ENCODE measurements at regions not wholly inside any gene's neighbourhood (a gene's known extent, or its start where the extent isn't known, plus 50 kb on each side); places are given as distances from the start of the nearest gene placed in this dataset.

GRCh38 chr4:34198966-34199365 is 2045.3 kb downstream of the ARAP2 start:
- TF ChIP-seq POLR2A (IDR thresholded peaks at IDR 0.05; ENCODE audit: low read depth, low read length), result no peak
- TF ChIP-seq TAF1 (IDR thresholded peaks at IDR 0.05; ENCODE audit: borderline replicate concordance, low read depth, low read length), result no peak
- TF ChIP-seq POLR2AphosphoS5 (IDR thresholded peaks at IDR 0.05; ENCODE audit: low read depth, low read length), result no peak
- DNase-seq (ENCODE audit: insufficient read length) (no peak), FAIRE-seq (no peak)

DNA sequence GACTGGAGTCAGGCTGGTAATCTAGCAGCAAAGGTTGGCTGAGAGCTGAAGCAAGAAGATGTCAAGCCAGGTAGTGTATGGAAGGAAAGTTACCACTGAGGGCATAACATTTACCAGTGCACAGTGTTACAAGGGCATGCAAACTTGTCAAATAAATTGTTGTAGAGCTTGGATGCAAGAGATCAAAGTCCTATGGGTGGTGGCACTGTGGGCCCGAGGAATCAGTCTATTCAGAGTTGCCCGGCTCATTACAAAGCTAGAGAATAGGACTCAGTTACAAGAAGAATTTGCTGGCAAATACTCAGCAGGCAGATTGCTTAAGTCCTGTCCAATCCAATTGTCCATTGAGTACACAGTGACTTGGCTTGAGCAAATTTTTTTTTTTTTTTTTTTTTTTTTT is 2043.8 kb downstream of the ARAP2 start:
- TF ChIP-seq POLR2A (IDR thresholded peaks at IDR 0.05; ENCODE audit: low read depth, low read length) (no peak), POLR2AphosphoS5 (IDR thresholded peaks at IDR 0.05; ENCODE audit: low read depth, low read length) (no peak), TAF1 (IDR thresholded peaks at IDR 0.05; ENCODE audit: borderline replicate concordance, low read depth, low read length) (no peak)
- DNase-seq (ENCODE audit: insufficient read length) (no peak), FAIRE-seq (no peak)

DNA sequence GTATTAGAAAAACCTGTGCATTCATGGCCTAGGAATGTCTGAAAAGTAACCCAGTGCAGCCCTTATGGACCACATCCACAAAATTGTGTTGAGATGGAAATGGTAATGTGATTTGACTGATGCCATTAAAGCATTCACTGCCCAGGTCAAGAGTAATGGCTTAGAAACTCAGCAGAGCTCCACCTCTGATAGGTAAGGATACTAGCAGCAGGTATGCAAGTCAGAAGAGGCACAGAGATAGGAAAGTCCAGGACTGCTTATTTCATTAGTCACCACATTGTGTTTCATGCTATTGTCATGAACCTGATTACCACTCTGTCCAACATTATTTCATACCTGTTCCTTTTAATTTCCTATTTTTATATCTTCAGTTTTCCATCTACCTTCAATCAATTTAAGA is 2042.2 kb downstream of the ARAP2 start:
- TF ChIP-seq TAF1 (IDR thresholded peaks at IDR 0.05; ENCODE audit: borderline replicate concordance, low read depth, low read length) (no peak), POLR2A (IDR thresholded peaks at IDR 0.05; ENCODE audit: low read depth, low read length) (no peak)
- DNase-seq (ENCODE audit: insufficient read length) (no peak), FAIRE-seq (no peak)

- FAIRE-seq (no peak), DNase-seq (ENCODE audit: insufficient read length) (no peak)
- TF ChIP-seq POLR2AphosphoS5 (IDR thresholded peaks at IDR 0.05; ENCODE audit: low read depth, low read length), result no peak
- no peak for TF ChIP-seq POLR2A (IDR thresholded peaks at IDR 0.05; ENCODE audit: low read depth, low read length)
- TF ChIP-seq TAF1 (IDR thresholded peaks at IDR 0.05; ENCODE audit: borderline replicate concordance, low read depth, low read length), result no peak
Measured at GRCh38 chr4:34220601-34221000, 2023.7 kb downstream of the ARAP2 start.

DNA sequence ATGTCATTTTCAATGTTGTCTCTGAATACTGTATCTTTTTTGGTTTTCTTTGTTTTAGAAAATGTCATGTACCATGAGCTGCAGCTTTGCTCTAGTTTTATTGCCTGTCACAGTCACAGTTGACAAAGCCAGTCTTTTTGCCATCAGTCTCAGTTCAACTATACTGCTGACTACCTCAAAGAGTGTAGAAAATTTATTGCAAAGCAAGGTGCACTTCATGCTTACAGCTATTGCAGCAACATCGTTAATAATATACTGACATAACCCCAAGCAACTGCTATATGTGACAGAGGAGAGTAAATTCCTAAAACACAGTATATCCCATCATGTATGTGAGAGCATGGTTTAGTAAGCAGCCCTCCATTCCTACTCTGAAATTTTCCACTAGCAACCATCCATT is 2022.3 kb downstream of the ARAP2 start:
- DNase-seq (ENCODE audit: insufficient read length) (no peak), FAIRE-seq (no peak)
- TF ChIP-seq TAF1 (IDR thresholded peaks at IDR 0.05; ENCODE audit: borderline replicate concordance, low read depth, low read length) (no peak), POLR2A (IDR thresholded peaks at IDR 0.05; ENCODE audit: low read depth, low read length) (no peak), POLR2AphosphoS5 (IDR thresholded peaks at IDR 0.05; ENCODE audit: low read depth, low read length) (no peak)

DNA sequence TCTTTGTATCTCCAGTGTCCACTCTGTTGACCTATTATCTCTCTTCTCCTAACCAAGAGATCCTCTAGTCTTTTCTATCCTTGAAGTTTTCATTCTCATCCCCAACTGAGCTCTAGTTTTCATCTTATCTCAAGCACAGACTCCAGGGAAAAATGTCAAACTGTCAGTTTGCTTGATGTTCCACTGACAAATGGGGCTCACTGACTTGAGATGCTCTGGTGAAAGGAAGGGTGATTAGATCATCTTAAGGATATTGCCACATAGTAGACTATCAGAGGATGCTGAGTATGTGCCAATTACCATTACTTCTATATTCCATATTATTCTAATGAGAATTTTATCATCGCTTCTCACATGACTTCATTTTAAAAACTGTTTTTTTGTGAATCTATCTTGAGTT is 2008.2 kb downstream of the ARAP2 start:
- no peak for DNase-seq (ENCODE audit: insufficient read length)
- no peak for TF ChIP-seq POLR2A (IDR thresholded peaks at IDR 0.05; ENCODE audit: low read depth, low read length)
- no peak for FAIRE-seq

DNA sequence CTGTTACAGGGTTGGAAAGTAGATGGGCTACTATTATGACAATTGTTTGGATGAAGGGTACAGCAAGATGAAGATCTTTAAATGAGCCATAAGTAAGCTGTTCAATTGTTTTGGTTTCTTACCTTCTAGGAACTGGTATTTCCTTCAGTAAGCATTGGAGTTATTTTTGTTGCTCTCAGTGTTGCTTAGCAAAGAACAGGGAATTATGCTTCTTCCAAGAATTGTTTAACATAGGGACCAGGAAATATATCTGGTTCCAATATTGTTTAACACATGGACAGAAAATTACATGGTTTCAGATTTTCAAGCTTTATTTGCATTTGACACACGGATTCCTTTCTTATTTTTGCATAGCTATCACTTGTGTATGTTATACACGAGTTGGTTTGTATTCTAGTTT is 1999.0 kb downstream of the ARAP2 start:
- DNase-seq (ENCODE audit: insufficient read length), result no peak
- FAIRE-seq, result no peak
- TF ChIP-seq POLR2A (IDR thresholded peaks at IDR 0.05; ENCODE audit: low read depth, low read length) (no peak), POLR2AphosphoS5 (IDR thresholded peaks at IDR 0.05; ENCODE audit: low read depth, low read length) (no peak), TAF1 (IDR thresholded peaks at IDR 0.05; ENCODE audit: borderline replicate concordance, low read depth, low read length) (no peak)

DNA sequence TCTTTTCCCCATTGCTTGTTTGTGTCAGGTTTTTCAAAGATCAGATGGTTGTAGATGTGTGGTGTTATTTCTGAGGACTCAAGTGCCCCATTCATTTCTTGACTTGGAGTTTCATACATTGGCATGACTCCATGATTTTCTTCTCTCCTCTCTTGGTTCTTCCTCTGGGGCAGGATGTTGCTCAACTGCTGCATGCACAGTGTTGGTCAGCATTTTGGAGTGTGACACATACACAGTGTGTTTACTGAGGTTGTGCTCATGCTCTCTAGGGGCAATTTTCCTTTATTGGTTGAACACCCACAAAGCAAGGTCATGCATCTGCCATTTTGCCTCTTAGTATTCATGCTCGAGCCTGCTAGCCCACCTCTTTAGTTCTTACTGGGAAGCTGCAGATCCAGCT is 1993.8 kb downstream of the ARAP2 start:
- FAIRE-seq, result no peak
- TF ChIP-seq POLR2A (IDR thresholded peaks at IDR 0.05; ENCODE audit: low read depth, low read length), result no peak
- TF ChIP-seq POLR2AphosphoS5 (IDR thresholded peaks at IDR 0.05; ENCODE audit: low read depth, low read length), result no peak
- TF ChIP-seq TAF1 (IDR thresholded peaks at IDR 0.05; ENCODE audit: borderline replicate concordance, low read depth, low read length), result no peak
- no peak for DNase-seq (ENCODE audit: insufficient read length)

GRCh38 chr4:34253239-34253638 is 1991.1 kb downstream of the ARAP2 start:
- no peak for DNase-seq (ENCODE audit: insufficient read length)
- no peak for FAIRE-seq
- TF ChIP-seq TAF1 (IDR thresholded peaks at IDR 0.05; ENCODE audit: borderline replicate concordance, low read depth, low read length) (no peak), POLR2A (IDR thresholded peaks at IDR 0.05; ENCODE audit: low read depth, low read length) (no peak), POLR2AphosphoS5 (IDR thresholded peaks at IDR 0.05; ENCODE audit: low read depth, low read length) (no peak)

GRCh38 chr4:34258176-34258575 is 1986.1 kb downstream of the ARAP2 start:
- TF ChIP-seq POLR2AphosphoS5 (IDR thresholded peaks at IDR 0.05; ENCODE audit: low read depth, low read length) (no peak), TAF1 (IDR thresholded peaks at IDR 0.05; ENCODE audit: borderline replicate concordance, low read depth, low read length) (no peak), POLR2A (IDR thresholded peaks at IDR 0.05; ENCODE audit: low read depth, low read length) (no peak)
- FAIRE-seq (no peak), DNase-seq (ENCODE audit: insufficient read length) (no peak)

- no peak for FAIRE-seq
- TF ChIP-seq TAF1 (IDR thresholded peaks at IDR 0.05; ENCODE audit: borderline replicate concordance, low read depth, low read length) (no peak), POLR2AphosphoS5 (IDR thresholded peaks at IDR 0.05; ENCODE audit: low read depth, low read length) (no peak)
- DNase-seq (ENCODE audit: insufficient read length), result no peak
Measured at GRCh38 chr4:34261799-34262314, 1982.5 kb downstream of the ARAP2 start.

- no peak for DNase-seq (ENCODE audit: insufficient read length)
- no peak for FAIRE-seq
- TF ChIP-seq POLR2A (IDR thresholded peaks at IDR 0.05; ENCODE audit: low read depth, low read length), result no peak
- TF ChIP-seq TAF1 (IDR thresholded peaks at IDR 0.05; ENCODE audit: borderline replicate concordance, low read depth, low read length), result no peak
- TF ChIP-seq POLR2AphosphoS5 (IDR thresholded peaks at IDR 0.05; ENCODE audit: low read depth, low read length), result no peak
Measured at GRCh38 chr4:34269613-34270012, 1974.7 kb downstream of the ARAP2 start.
